ENCODE measurements at regions not wholly inside any gene's neighbourhood (a gene's known extent, or its start where the extent isn't known, plus 50 kb on each side); places are given as distances from the start of the nearest gene placed in this dataset.

- no peak overlapping the region for H3K4me2 ChIP-seq (ENCODE audit: low read length)
These were observed 475.2 kb upstream of the MARCKS start for GRCh38 chr6:113381959-113382358.

GRCh38 chr6:113383701-113384100, 473.4 kb upstream of the MARCKS start:
- Histone ChIP-seq H3K9me3 (ENCODE audit: insufficient read depth, low read depth, low read length) (no peaks in the 10 kb centered on the region), H3K79me2 (ENCODE audit: insufficient read depth, low read length) (no peaks in the 10 kb centered on the region), H3K27ac (ENCODE audit: low read depth, low read length) (no peak overlapping the region), H3K4me3 (ENCODE audit: insufficient read depth, low read depth, low read length) (no peak overlapping the region), H3K36me3 (ENCODE audit: insufficient read depth, low read length) (no peaks in the 10 kb centered on the region), H3K4me1 (ENCODE audit: insufficient read depth, low read length) (peaks cover 12% of the 10 kb centered on the region), H4K20me1 (ENCODE audit: insufficient read depth, low read length) (no peaks in the 10 kb centered on the region), H3K4me2 (ENCODE audit: low read length) (no peak overlapping the region), H3K9ac (ENCODE audit: low read length) (no peak overlapping the region), H2AFZ (ENCODE audit: low read depth, low read length) (no peak overlapping the region), H3K27me3 (ENCODE audit: insufficient read depth, low read length) (no peaks in the 10 kb centered on the region)
- FAIRE-seq, result peak; percentile 43
- peak; percentile 53 for DNase-seq (ENCODE audit: low read depth)
- no peak overlapping the region for H3K27ac Mint-ChIP-seq (ENCODE audit: unreplicated experiment)
- no peaks in the 10 kb centered on the region for H3K9me3 Mint-ChIP-seq (ENCODE audit: unreplicated experiment)
- H3K4me1 Mint-ChIP-seq (ENCODE audit: low read depth, unreplicated experiment), result peaks cover 9% of the 10 kb centered on the region
- no peaks in the 10 kb centered on the region for H3K36me3 Mint-ChIP-seq (ENCODE audit: low read depth, unreplicated experiment)
- H3K4me3 Mint-ChIP-seq (ENCODE audit: unreplicated experiment), result no peak overlapping the region
- TF ChIP-seq CTCF (IDR thresholded peaks at IDR 0.05; ENCODE audit: insufficient read depth, low read depth, low read length) (no peak), EZH2 (IDR thresholded peaks at IDR 0.05; ENCODE audit: insufficient read depth, low read length) (no peak)
- H3K27me3 Mint-ChIP-seq (ENCODE audit: low read depth, unreplicated experiment), result no peaks in the 10 kb centered on the region

More at GRCh38 chr6:113381959-113382358, 475.2 kb upstream of the MARCKS start:
- Histone ChIP-seq H3K4me1 (ENCODE audit: insufficient read depth, low read length) (peaks cover 16% of the 10 kb centered on the region), H3K9ac (ENCODE audit: low read length) (no peak overlapping the region), H3K27me3 (ENCODE audit: insufficient read depth, low read length) (no peaks in the 10 kb centered on the region), H3K4me3 (ENCODE audit: insufficient read depth, low read depth, low read length) (no peak overlapping the region), H3K27ac (ENCODE audit: low read depth, low read length) (no peak overlapping the region), H3K79me2 (ENCODE audit: insufficient read depth, low read length) (no peaks in the 10 kb centered on the region), H2AFZ (ENCODE audit: low read depth, low read length) (no peak overlapping the region), H3K36me3 (ENCODE audit: insufficient read depth, low read length) (no peaks in the 10 kb centered on the region), H4K20me1 (ENCODE audit: insufficient read depth, low read length) (no peaks in the 10 kb centered on the region), H3K9me3 (ENCODE audit: insufficient read depth, low read depth, low read length) (no peaks in the 10 kb centered on the region)
- H3K36me3 Mint-ChIP-seq (ENCODE audit: low read depth, unreplicated experiment), result no peaks in the 10 kb centered on the region
- TF ChIP-seq CTCF (IDR thresholded peaks at IDR 0.05; ENCODE audit: insufficient read depth, low read depth, low read length) (no peak), EZH2 (IDR thresholded peaks at IDR 0.05; ENCODE audit: insufficient read depth, low read length) (no peak)
- H3K4me3 Mint-ChIP-seq (ENCODE audit: unreplicated experiment), result no peak overlapping the region
- H3K9me3 Mint-ChIP-seq (ENCODE audit: unreplicated experiment), result no peaks in the 10 kb centered on the region
- FAIRE-seq (no peak), DNase-seq (ENCODE audit: low read depth) (peak; percentile 79)
- H3K27me3 Mint-ChIP-seq (ENCODE audit: low read depth, unreplicated experiment), result no peaks in the 10 kb centered on the region
- H3K4me1 Mint-ChIP-seq (ENCODE audit: low read depth, unreplicated experiment), result peaks cover 11% of the 10 kb centered on the region
- no peak overlapping the region for H3K27ac Mint-ChIP-seq (ENCODE audit: unreplicated experiment)

- Mint-ChIP-seq H3K4me1 (ENCODE audit: low read depth, unreplicated experiment) (peaks cover 9% of the 10 kb centered on the region), H3K27me3 (ENCODE audit: low read depth, unreplicated experiment) (no peaks in the 10 kb centered on the region), H3K36me3 (ENCODE audit: low read depth, unreplicated experiment) (no peaks in the 10 kb centered on the region), H3K9me3 (ENCODE audit: unreplicated experiment) (no peaks in the 10 kb centered on the region), H3K27ac (ENCODE audit: unreplicated experiment) (peak overlapping the region; percentile 50), H3K4me3 (ENCODE audit: unreplicated experiment) (no peak overlapping the region)
- no peak overlapping the region for H3K4me3 ChIP-seq (ENCODE audit: insufficient read depth, low read depth, low read length)
- no peak overlapping the region for H2AFZ ChIP-seq (ENCODE audit: low read depth, low read length)
- H3K9me3 ChIP-seq (ENCODE audit: insufficient read depth, low read depth, low read length), result no peaks in the 10 kb centered on the region
- H3K4me2 ChIP-seq (ENCODE audit: low read length), result peak overlapping the region; percentile 64
- TF ChIP-seq CTCF (IDR thresholded peaks at IDR 0.05; ENCODE audit: insufficient read depth, low read depth, low read length) (no peak), EZH2 (IDR thresholded peaks at IDR 0.05; ENCODE audit: insufficient read depth, low read length) (no peak)
- no peaks in the 10 kb centered on the region for H3K27me3 ChIP-seq (ENCODE audit: insufficient read depth, low read length)
- peak overlapping the region; percentile 64 for H3K27ac ChIP-seq (ENCODE audit: low read depth, low read length)
- FAIRE-seq, result peak; percentile 59
- H3K4me1 ChIP-seq (ENCODE audit: insufficient read depth, low read length), result peaks cover 12% of the 10 kb centered on the region
- peak; percentile 70 for DNase-seq (ENCODE audit: low read depth)
- H3K9ac ChIP-seq (ENCODE audit: low read length), result peak overlapping the region; percentile 5
- no peaks in the 10 kb centered on the region for H4K20me1 ChIP-seq (ENCODE audit: insufficient read depth, low read length)
- no peaks in the 10 kb centered on the region for H3K79me2 ChIP-seq (ENCODE audit: insufficient read depth, low read length)
- no peaks in the 10 kb centered on the region for H3K36me3 ChIP-seq (ENCODE audit: insufficient read depth, low read length)
These were observed 472.1 kb upstream of the MARCKS start for GRCh38 chr6:113385020-113385431.
